NCI-H2196 treated with DMSO at 0.1 percent for 48 hours (cell line): ENCODE measurements at regions not wholly inside any gene's neighbourhood (a gene's known extent, or its start where the extent isn't known, plus 50 kb on each side); places are given as distances from the start of the nearest gene placed in this dataset.
"Not testable (repeated sequence)": the region's sequence is repeated elsewhere in the genome, so short reads cannot be mapped to it uniquely, and the experiment has no call there.

Experiments
- DNase-seq: peaks from one replicate; lab custom pipeline; 2025; ENCODE audit not compliant: unreplicated experiment; lab: John Stamatoyannopoulos, UW

- DNase-seq = no peak
These were observed 426.6 kb downstream of the FRK start for GRCh38 chr6:115634131-115634530.

DNA sequence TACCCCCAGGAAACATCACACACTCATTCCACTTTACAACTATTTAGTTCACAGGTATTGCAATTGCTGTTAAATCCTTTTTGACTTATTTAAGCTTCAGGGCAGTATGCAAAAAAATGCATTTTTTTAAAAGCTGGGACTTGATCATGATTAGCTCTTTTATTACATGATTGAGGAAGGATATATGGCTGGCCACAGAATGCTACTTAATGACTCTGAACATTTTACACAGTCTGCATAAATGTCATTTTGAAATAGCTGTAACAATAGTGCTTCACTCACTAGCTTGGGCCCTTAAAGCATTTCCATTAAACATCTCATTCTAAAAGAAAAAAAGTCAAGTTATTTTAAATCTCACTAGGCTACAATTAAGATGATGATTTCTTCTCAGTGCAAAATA lies 429.7 kb downstream of the FRK start:
- no peak for DNase-seq

- DNase-seq = no peak
These were observed 430.2 kb downstream of the FRK start for GRCh38 chr6:115630424-115631024.

- DNase-seq = no peak
These were observed 431.3 kb downstream of the FRK start for GRCh38 chr6:115629415-115629814.

DNA sequence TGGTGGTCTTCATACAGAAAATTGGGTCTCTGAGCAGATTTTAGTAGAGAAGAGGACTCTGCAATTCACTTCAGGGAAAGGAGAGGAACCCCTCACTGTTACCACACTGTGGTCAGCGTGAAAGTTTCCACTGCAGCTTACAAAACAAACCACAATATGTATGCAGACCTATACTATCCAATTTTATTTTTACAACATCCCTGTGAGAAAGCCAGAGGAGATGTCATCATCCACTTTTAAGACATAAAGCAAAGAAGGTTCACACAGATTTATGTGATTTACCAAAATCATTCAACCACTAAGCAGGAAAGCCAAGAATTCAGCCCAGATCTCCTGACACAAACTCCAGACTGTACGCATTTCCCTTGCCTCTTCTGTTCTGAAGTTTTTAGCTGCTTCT lies 442.4 kb downstream of the FRK start:
- no peak for DNase-seq

GRCh38 chr6:115617031-115617430 lies 443.7 kb downstream of the FRK start:
- DNase-seq = no peak

GRCh38 chr6:115613488-115613887 lies 447.2 kb downstream of the FRK start:
- DNase-seq = no peak

- DNase-seq = no peak
These were observed 447.8 kb downstream of the FRK start for GRCh38 chr6:115612796-115613479.

- no peak for DNase-seq
These were observed 448.5 kb downstream of the FRK start for GRCh38 chr6:115612216-115612615.

DNA sequence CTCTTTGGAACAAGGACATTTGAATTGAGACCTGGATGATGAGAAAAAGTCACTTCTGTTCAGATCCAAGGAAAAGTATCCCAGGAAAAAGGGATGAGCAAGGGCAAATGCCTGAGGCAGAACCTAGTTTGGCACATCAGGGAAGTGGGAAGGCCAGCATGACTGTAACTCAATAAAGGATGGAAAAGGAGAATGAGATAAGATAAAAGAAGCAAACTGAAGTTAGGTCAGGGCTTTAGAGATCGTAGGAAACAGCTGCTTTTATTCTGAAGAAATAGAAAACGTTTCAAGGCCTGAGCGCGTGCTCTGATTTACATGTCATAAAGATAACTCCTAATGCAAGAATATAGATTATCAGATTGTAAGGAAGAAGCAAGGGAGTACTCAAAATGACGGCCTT lies 450.0 kb downstream of the FRK start:
- no peak for DNase-seq

GRCh38 chr6:115609111-115609510 lies 451.6 kb downstream of the FRK start:
- no peak for DNase-seq

DNA sequence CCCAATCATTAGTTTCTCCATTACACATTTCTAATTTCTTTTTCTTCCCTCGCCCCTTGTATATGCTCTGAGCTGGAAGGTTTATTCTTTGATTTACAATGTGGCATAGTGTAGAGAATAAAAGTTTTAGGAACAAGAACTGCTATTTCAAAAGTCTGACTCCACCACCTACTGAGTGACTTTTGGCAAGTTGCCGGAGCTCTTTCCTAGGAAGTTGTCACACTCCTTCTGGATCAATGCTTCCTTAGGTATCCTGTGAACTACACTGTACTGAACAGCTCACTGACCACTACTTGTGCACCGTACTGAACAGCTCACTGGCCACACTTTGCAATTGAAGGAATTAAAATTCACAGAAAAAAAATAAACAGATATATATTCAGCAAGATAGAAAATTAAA lies 458.2 kb downstream of the FRK start:
- DNase-seq = no peak

- DNase-seq = no peak
These were observed 459.2 kb downstream of the FRK start for GRCh38 chr6:115601509-115601908.

- no peak for DNase-seq
These were observed 459.6 kb downstream of the FRK start for GRCh38 chr6:115601064-115601463.

DNA sequence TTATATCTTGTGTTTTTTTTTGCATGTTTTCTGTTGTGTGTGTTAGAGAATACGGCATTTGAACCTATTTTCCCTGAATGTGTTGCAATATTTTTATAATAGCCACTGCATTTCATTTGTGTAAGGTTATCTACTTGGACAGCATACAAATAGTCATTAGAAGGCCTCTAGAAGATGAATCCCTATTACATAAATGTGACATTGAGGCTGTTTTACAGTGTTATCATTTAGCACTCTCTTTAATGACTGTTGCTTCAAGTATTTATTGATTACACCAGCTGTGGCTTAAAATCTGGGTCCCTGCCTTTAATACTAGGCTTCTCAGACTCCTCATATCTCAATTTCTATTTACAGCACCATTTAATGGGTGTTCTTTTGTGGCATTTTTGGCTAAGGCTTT lies 465.8 kb downstream of the FRK start:
- DNase-seq = no peak

GRCh38 chr6:115592025-115592424 lies 468.7 kb downstream of the FRK start:
- DNase-seq = no peak

DNA sequence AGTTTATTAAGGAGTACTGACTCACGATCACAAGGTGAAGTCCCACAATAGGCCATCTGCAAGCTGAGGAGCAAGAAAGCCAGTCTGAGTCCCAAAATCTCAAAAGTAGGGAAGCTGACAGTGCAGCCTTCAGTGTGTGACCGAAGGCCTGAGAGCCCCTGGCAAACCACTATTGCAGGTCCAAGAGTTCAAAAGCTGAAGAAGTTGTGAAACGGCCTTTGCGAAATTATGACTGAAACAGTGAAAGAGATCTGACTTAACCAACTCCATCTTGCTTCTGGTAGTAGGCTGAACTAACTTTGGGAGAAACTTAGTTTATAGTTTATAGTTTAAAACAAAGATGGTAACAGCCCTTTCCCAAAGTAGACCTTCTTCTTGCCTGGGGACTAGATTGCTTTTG lies 471.6 kb downstream of the FRK start:
- DNase-seq = not testable (repeated sequence)

DNA sequence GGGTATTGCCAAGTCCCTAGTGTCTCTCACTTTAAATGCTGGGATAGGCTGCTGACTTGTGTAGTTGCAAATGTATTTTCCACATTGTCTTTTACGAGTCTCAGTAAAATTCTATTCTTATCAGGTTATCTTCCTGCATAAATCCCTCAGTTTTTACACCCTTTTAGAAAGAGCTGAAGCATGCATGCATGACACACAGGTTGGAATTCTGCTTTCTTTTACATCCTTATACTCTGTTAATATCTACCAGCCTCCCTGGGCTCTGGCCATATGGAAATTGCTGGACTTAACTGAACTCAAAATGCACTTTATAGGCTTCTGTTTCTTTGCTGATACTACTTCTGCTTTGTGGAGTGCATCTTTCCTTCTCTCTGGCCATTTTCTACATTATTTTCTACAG lies 477.4 kb downstream of the FRK start:
- no peak for DNase-seq

DNA sequence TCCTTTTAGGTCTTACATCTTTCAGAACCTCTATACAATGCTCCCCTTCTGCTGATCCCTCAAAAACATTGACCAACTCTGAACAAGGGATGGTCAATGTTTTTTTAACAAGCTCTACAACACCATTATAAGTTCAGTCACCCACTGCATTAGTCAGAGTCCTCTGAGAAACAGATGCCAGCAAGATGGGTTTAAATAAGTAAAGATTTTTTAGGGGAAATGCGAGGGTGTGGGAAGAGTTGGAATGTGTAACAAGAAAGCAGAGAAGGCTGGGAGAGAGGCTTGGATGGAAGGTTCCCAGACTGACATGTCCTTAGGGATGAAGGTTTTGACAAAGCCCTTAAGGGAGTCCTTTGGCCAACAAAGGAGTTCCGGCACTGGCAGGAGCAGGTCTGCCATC lies 478.3 kb downstream of the FRK start:
- DNase-seq = no peak

GRCh38 chr6:115579565-115579964 lies 481.1 kb downstream of the FRK start:
- not testable (repeated sequence) for DNase-seq

DNA sequence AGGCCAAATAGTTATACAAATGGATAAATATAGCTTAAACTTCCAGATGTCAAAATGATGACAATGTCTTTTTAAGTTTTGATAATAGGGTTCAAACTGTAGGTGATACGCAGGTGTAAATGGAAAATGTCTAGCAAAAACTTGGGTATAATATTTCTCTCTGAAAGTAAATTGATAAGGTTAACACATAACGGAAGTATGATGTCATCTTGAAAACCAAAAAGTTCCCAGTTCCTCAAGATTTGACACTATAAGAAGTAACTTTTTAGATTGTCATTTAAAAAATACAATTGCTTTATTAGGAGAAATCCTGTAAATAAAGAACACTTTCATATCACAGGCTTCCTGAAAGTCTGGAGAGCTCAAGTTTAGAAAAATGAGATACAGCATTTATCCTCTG lies 483.4 kb downstream of the FRK start:
- no peak for DNase-seq

DNA sequence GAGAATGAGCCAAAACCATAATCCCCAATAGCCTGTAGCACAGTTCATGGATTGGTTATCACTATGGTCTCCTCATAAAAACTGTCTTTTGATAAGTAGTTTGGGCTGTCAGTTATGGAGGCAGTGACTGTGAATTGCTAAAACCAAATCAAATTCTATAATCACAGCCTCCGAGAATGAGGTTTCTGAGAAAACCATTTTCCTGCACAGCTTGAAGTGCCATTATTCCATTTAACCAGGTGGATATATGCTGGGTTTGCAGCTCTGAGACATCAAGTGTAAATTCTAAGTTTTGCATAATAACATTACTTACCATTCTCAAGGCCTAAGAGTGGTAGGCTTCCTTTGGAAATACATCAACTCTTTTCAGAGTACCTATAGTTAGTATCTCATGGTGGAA lies 485.4 kb downstream of the FRK start:
- no peak for DNase-seq

DNA sequence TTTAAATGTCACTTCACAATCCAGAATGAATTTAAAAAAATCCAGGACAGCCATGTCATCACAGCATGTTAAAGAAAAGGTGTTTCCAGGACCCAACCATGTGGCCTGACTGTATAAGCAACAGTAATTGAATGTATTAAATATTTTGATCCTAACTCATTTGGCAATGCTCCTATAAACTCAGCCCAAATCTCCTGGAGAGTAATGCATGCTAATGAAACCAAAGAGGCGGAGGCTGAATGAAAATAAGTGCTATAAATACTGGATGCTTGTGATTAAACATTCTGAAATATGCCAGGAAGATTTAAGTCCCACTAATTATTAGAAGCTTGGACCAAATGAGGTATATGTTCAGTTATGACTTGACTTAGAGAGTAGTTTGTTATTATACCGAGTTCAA lies 486.8 kb downstream of the FRK start:
- no peak for DNase-seq
